Activated CD8-positive, alpha-beta memory T cell treated with anti-CD3 and anti-CD28 coated beads for 48 hours (primary cell): ENCODE measurements at regions not wholly inside any gene's neighbourhood (a gene's known extent, or its start where the extent isn't known, plus 50 kb on each side); places are given as distances from the start of the nearest gene placed in this dataset.

Source experiments
- DNase-seq, 3 experiments: peaks; one replicate each; pipeline ENCODE4 v3.0.0-alpha.2; 2020; ENCODE audit warnings: low read depth in 2 of 3, low spot score in 2 of 3

DNA sequence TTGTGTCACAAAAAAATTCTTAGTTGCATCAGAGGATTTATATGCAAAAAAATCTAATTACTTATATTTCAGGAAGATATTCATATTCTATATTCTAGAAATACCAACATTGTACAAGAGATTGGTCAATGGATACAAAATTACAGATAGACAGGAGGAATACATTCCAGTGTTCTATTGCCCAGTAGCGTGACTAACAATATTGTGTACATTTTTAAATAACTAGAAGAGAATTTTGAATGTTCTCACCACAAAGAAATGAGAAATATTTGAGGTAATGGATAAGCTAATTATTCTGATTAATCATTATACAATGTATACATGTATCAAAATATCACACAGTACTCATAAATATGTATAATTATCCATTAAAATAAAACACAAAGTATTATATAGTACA lies 253.3 kb downstream of the IPMK start:
- DNase-seq = no peak

GRCh38 chr10:58013406-58013805 lies 254.3 kb downstream of the IPMK start:
- DNase-seq = no peak

- DNase-seq = no peak
Measured at GRCh38 chr10:58010073-58010702, 257.5 kb downstream of the IPMK start.

DNA sequence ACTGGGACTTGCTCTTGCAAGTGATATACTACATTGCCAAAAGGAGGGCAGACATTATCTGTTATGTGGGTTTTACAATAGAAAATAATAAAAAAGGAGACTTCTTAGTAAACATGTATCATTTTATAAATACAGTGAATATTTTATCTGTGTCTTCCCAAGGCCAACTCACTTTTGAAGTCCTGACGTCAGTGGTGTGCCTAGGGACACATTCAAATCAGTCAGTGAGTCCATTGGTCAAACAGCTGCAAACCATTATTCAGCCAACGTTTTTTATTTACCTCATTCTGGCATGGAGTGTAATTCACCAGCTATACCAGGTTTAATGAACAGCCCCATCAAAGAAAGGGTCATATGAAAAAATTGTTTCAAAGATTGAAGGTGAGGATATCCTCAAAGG lies 263.7 kb downstream of the IPMK start:
- no peak for DNase-seq

DNA sequence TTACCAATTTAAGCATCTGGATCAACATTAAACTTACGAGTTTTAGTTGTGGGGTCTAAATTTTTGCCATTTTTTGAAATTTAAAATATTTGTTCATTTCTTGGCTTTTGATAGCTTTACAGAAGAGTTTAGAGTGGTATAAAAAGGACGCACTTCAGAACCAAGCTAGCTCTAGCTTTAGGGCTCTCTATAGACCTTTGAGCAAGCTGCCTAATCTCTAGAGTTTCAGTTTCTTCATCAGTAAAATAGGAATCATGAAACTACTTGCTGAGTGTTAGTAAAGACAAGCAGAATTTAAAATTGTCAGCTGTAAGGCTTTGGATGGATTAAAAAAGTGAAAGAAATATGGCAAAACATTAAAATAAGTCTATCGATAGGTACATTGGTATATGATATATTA lies 266.5 kb downstream of the IPMK start:
- DNase-seq = no peak

DNA sequence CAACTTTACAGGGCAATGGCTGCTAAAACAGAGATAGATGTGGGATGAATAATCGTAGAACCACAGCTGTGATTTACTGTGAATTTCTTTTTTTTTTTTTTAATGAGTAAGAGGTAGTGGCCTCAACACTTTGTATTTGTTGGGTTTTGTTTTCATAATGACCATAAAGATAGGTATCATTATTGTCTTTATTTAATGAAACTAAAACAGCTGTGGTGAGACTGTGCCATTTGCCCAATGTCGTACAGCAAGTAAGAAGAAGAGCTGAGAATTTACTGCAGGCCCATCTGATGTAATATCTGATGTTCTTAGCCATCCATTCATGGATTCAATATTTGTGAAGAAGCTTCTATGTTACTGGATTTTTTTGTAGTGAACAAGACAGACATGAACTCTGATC lies 271.2 kb downstream of the IPMK start:
- DNase-seq = no peak

DNA sequence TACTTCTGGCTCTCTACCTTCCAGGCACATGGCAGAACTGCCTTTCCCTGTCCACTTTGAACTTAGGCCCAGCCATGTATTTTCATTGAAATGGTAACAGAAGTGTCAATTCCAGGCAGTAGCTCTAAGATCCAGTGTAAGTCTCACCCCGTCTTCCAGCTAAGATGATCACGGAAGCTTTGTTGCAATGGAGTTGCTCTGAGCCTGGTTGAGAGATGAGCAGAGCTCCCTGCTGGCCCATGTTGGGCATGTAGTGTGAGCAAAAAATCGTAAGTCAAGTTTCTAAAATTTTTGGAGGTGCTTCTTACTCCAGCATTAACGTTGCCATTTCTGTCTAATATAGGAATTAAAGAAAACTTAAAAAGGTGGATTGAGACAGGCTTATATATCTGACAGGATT lies 274.4 kb downstream of the IPMK start:
- DNase-seq = no peak

GRCh38 chr10:57992321-57993077 lies 275.2 kb downstream of the IPMK start:
- DNase-seq = no peak

GRCh38 chr10:57988964-57989363 lies 278.7 kb downstream of the IPMK start:
- DNase-seq = no peak

DNA sequence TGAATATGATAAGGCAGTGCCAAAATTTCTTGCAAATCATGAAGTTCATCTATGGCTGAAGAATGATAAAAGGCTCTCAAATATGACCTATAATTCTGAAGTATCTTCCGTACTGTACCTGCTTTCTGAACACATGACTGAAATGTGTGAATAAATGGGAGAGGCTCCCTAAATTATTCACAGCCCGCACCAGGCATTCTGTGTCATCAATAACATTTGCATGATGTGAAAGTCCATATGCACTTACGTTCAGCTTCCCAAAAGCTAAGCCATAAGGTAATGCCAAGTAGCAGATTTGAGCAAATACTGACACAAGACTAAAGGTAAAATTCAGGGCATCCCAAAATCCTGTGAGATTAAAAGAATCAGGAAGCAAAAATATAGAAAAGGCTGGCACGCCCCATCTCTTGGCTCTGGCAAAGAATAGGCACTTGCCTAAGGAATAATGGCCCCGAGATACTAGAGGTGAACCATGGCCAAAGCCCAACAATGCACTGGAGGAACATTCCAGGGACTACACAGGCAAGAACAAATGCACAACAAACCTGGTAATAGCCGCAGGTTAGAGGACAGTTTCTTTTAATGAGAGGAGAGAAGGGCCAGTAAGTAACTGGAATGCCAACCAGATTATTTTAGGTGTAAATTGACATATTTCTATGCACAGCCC lies 280.5 kb downstream of the IPMK start:
- no peak for DNase-seq

- DNase-seq = no peak
Measured at GRCh38 chr10:57986422-57986821, 281.3 kb downstream of the IPMK start.

DNA sequence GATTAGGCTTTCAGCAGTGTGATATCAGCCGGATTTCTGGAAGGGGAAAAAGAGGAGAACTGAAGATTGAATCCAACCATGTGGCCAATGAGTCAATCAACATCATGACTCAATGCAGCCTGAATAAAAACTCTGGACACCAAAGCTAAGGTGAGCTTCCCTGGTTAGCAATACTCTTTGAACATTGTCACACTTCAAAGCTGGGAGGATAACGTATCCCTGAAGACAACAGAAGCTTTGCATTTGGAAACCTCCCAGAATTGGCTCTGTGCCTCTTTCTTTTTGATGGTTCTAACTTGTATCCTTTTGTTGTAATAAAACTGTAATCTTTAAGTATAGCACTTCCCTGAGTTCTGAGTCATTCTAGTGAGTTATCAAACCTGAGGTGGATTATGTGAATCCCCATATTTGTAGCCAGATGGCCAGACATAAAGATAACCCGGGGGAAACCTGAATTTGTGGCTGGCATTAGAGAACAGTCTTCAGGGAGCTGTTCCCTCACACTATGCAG lies 284.4 kb downstream of the IPMK start:
- no peak for DNase-seq

DNA sequence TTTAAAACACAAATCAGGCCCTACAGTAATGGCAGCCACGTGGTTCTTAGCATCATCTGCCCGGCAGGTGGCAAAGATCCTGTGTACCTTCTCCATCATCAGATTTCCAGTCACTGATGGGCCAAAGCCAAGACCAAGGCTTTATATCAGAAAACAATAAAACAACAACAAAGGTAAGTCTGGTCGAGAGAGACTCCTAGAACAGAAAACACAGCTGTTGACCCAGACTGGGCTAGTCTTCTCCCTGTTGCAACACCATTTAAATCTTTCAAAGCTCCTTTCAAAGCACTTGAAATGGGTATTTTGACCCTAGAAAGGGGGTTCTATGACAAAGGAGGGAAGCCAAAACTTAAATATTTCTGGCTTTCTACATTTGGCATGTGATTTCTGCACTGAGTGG lies 285.6 kb downstream of the IPMK start:
- DNase-seq = no peak

- no peak for DNase-seq
Measured at GRCh38 chr10:57979956-57980355, 287.7 kb downstream of the IPMK start.

DNA sequence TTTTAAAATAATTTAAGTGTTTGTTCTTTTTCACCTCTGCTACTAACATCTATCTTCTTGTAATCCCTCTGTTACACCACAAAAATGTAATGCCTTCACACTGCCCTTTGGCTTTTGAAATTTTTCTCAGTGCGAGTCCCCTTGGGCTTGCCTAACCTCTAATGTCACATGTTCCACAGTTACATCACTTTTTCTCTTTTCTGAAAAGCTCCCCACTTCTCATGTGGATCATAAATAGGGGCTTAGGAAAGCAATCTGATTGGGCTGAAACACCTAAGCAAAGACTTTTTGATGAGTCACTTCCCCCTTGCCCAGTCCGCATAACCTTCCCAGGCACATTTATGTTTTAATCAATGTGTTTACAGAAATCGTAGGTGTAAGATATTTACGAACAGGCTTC lies 288.2 kb downstream of the IPMK start:
- no peak for DNase-seq

GRCh38 chr10:57977262-57977661 lies 290.4 kb downstream of the IPMK start:
- no peak for DNase-seq

DNA sequence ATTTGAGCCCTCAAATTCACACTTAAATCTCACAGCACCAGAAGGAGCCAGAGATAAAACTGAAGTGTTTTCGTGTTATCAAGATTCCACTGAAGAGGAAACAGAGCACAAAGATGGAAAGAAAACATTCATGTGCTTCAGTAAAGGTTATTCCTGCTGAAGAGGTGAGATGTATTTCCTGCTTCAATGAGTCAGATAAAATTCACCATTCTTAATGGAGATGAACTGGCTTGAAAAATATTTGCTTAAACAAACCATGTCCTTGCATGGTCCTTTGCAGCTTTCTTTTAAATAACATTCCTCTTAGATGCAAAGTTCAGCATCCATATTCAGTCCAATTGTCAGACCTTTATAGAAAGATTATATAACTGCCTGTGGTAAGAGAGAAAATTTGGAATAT lies 294.2 kb downstream of the IPMK start:
- DNase-seq = no peak

DNA sequence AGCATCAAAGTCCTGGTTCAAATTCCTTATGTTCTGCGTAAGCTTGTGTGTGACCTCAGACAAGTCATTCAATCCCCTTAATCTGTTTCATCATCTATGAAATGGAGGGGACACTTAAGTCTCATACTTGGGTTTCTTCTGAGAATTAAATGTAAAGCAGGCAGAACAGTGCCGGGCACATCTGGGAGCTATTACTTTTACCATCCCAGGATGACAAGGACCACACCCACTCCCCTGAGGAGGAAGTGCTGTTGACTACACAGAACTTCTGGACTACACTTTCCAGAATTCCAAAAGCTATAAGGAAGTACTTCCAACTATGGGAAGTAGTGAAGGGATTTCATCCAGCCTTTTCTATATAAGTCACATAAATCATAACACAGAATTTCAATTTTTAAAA lies 294.9 kb downstream of the IPMK start:
- DNase-seq = no peak

GRCh38 chr10:57968328-57969016 lies 299.2 kb downstream of the IPMK start:
- no peak for DNase-seq

GRCh38 chr10:57964351-57964750 lies 303.3 kb downstream of the IPMK start:
- no peak for DNase-seq

DNA sequence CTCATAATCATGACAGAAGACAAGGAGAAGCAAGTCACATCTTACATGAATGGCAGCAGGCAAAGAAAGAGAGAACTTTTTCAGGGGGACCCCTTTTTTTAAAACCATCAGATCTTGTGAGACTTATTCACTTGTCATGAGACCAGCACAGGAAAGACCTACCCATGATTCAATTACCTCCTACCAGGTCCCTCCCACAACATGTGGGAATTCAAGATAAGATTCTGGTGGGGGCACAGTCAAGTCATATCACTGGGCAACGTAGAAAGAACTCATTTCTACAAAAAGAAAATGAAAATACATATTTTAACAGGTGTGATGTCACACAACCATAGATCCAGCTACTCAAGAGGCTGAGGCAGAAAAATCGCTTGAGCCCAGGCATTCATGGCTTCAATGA lies 304.1 kb downstream of the IPMK start:
- DNase-seq = no peak

DNA sequence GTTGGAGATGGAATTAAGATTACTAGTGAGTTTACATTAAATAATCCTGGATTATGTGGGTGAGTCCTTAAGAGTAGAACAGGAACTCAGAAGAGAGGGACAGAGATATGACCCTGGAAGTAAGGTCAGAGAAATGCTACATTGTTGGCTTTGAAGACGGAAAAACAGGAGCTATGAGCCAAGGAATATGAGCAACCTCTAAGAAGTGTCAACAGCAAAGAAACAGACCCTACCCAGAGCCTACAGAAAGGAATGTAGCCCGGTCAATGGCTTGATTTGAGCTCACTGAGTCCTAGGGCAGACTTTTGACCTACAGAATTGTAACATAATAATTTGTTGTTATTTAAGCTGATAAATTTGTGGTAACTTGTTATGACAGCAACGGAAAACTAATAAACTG lies 304.9 kb downstream of the IPMK start:
- no peak for DNase-seq
